IMR-90 (cell line): ENCODE measurements at regions not wholly inside any gene's neighbourhood (a gene's known extent, or its start where the extent isn't known, plus 50 kb on each side); places are given as distances from the start of the nearest gene placed in this dataset.

Source experiments
- ATAC-seq: fragments of 200-7000 bp; cut with Tn5 transposase; 2 replicates; pipeline ENCODE4 v1.9.1; 2020; ENCODE audit warnings: low read depth, mild to moderate bottlenecking, moderate library complexity
- BruUV-seq: library from RNA; stranded (reverse); fragments of 400-500 nt; replicated peaks from 2 replicates; lab custom pipeline; 2021; lab: Mats Ljungman, UMichigan
- CTCF ChIA-PET: fragments of 300-600 bp; formaldehyde crosslinking; extraction: SDS; loops from one replicate; lab custom pipeline; 2021; ENCODE audit warnings: antibody characterized with exemption; lab: Yijun Ruan, JAX
- POLR2A ChIA-PET: fragments of 300-600 bp; sonication (Branson Sonifier 250); formaldehyde crosslinking; loops from one replicate; lab custom pipeline; 2022; ENCODE audit warnings: antibody characterized with exemption; ENCODE audit not compliant: unreplicated experiment; lab: Charles Lee
- DNase-seq: peaks from one replicate; pipeline ENCODE4 v3.0.0; 2013
- H2AFZ ChIP-seq: replicated peaks from 2 replicates; pipeline ENCODE3; 2013; ENCODE audit warnings: low read length, mild to moderate bottlenecking; ENCODE audit not compliant: poor library complexity
- H2AK5ac ChIP-seq: 2 replicates; pipeline ENCODE4 v1.6.1; 2013; ENCODE audit warnings: low read depth, low read length, inconsistent platforms
- H2AK9ac ChIP-seq: replicated peaks from 2 replicates; pipeline ENCODE3; 2013; ENCODE audit warnings: mild to moderate bottlenecking, low read depth, low read length, moderate library complexity; ENCODE audit not compliant: poor library complexity
- H2BK120ac ChIP-seq: 2 replicates; pipeline ENCODE4 v1.6.1; 2013; ENCODE audit warnings: low read depth, low read length, inconsistent platforms
- H2BK15ac ChIP-seq: 3 replicates; pipeline ENCODE4 v1.6.1; 2013; ENCODE audit warnings: low read depth, low read length, inconsistent platforms
- H2BK20ac ChIP-seq: 2 replicates; pipeline ENCODE4 v1.6.1; 2013; ENCODE audit warnings: low read depth, mild to moderate bottlenecking, inconsistent platforms, low read length, moderate library complexity
- H2BK5ac ChIP-seq: 2 replicates; pipeline ENCODE4 v1.6.1; 2013; ENCODE audit warnings: mild to moderate bottlenecking, low read depth, low read length, inconsistent platforms; ENCODE audit not compliant: poor library complexity, severe bottlenecking
- H3K14ac ChIP-seq: replicated peaks from 2 replicates; pipeline ENCODE4 v1.6.1; 2013; ENCODE audit warnings: low read depth, low read length, inconsistent platforms
- H3K18ac ChIP-seq: 2 replicates; pipeline ENCODE4 v1.6.1; 2013; ENCODE audit warnings: low read depth, low read length, control low read depth
- H3K23ac ChIP-seq: 2 replicates; pipeline ENCODE4 v1.6.1; 2013; ENCODE audit warnings: low read depth, low read length, inconsistent platforms
- H3K27ac ChIP-seq: 2 replicates; pipeline ENCODE4 v1.5.1; 2013; ENCODE audit warnings: mild to moderate bottlenecking, control low read depth, low read length; ENCODE audit not compliant: insufficient read depth
- H3K27me3 ChIP-seq: 2 replicates; pipeline ENCODE4 v1.6.1; 2013; ENCODE audit warnings: low read length; ENCODE audit not compliant: control insufficient read depth, insufficient read depth
- H3K36me3 ChIP-seq: 2 replicates; pipeline ENCODE4 v1.6.1; 2013; ENCODE audit warnings: low read length, mixed read lengths; ENCODE audit not compliant: control insufficient read depth, insufficient read depth
- H3K4ac ChIP-seq: 2 replicates; pipeline ENCODE4 v1.6.1; 2013; ENCODE audit warnings: low read depth, low read length, inconsistent platforms
- H3K4me1 ChIP-seq: 2 replicates; pipeline ENCODE4 v1.6.1; 2013; ENCODE audit warnings: low read length, mixed read lengths; ENCODE audit not compliant: control insufficient read depth, insufficient read depth
- H3K4me2 ChIP-seq: 2 replicates; pipeline ENCODE4 v1.6.1; 2013; ENCODE audit warnings: low read depth, mild to moderate bottlenecking, control low read depth, low read length, moderate library complexity
- H3K4me3 ChIP-seq: 2 replicates; pipeline ENCODE4 v1.5.1; 2013; ENCODE audit warnings: low read depth, mild to moderate bottlenecking, control low read depth, low read length, moderate library complexity; ENCODE audit not compliant: insufficient read depth
- H3K56ac ChIP-seq: 2 replicates; pipeline ENCODE4 v1.6.1; 2013; ENCODE audit warnings: low read length, inconsistent platforms; ENCODE audit not compliant: insufficient read depth; ENCODE audit errors: extremely low read depth
- H3K79me1 ChIP-seq, 2 experiments: 2 replicates each; pipeline ENCODE4 v1.6.1; 2013; ENCODE audit warnings: low read length in 2 of 2, inconsistent platforms in 1 of 2, low read depth in 1 of 2
- H3K9ac ChIP-seq: 2 replicates; pipeline ENCODE4 v1.6.1; 2013; ENCODE audit warnings: low read depth, low read length, control low read depth
- H3K9me1 ChIP-seq: 2 replicates; pipeline ENCODE4 v1.6.1; 2013; ENCODE audit warnings: low read length, inconsistent platforms; ENCODE audit not compliant: insufficient read depth
- H3K9me3 ChIP-seq: 2 replicates; pipeline ENCODE4 v1.6.1; 2013; ENCODE audit warnings: low read length; ENCODE audit not compliant: control insufficient read depth, insufficient read depth
- H4K20me1 ChIP-seq: 2 replicates; pipeline ENCODE4 v1.6.1; 2013; ENCODE audit warnings: low read length, inconsistent platforms; ENCODE audit not compliant: insufficient read depth
- H4K5ac ChIP-seq: 2 replicates; pipeline ENCODE4 v1.6.1; 2013; ENCODE audit warnings: mild to moderate bottlenecking, low read depth, low read length, control low read depth
- H4K8ac ChIP-seq, 2 experiments: 2 replicates each; pipeline ENCODE4 v1.6.1; 2013; ENCODE audit warnings: low read depth in 2 of 2, low read length in 2 of 2, control low read depth in 1 of 2, inconsistent platforms in 1 of 2
- H4K91ac ChIP-seq: 2 replicates; pipeline ENCODE4 v1.6.1; 2013; ENCODE audit warnings: low read depth, low read length, inconsistent platforms; ENCODE audit not compliant: insufficient read depth
- BHLHE40 ChIP-seq: fragments of 150-350 bp; IDR thresholded peaks from 2 replicates; pipeline ENCODE4 v1.6.1; 2016; ENCODE audit warnings: mild to moderate bottlenecking, low read depth, low read length
- CEBPB ChIP-seq: IDR thresholded peaks from 2 replicates; pipeline ENCODE4 v1.6.1; 2012; ENCODE audit warnings: low read depth, low read length, improper control_type of control experiment
- CHD1 ChIP-seq: IDR thresholded peaks from 2 replicates; pipeline ENCODE4 v1.6.1; 2012; ENCODE audit warnings: low read depth, low read length, improper control_type of control experiment
- FOS ChIP-seq: fragments of 150-350 bp; IDR thresholded peaks from 2 replicates; pipeline ENCODE4 v1.6.1; 2016; ENCODE audit warnings: low read depth, low read length
- MAFK ChIP-seq: IDR thresholded peaks from 2 replicates; pipeline ENCODE4 v1.6.1; 2012; ENCODE audit warnings: low read depth, low read length, improper control_type of control experiment
- MAZ ChIP-seq: IDR thresholded peaks from 2 replicates; pipeline ENCODE4 v1.6.1; 2012; ENCODE audit warnings: low read depth, mild to moderate bottlenecking, low read length, improper control_type of control experiment, moderate library complexity, borderline replicate concordance
- MXI1 ChIP-seq: IDR thresholded peaks from 2 replicates; pipeline ENCODE4 v1.6.1; 2012; ENCODE audit warnings: low read depth, mild to moderate bottlenecking, low read length, moderate library complexity, borderline replicate concordance
- NFE2L2 ChIP-seq: fragments of 150-350 bp; IDR thresholded peaks from 2 replicates; pipeline ENCODE4 v1.6.1; 2016; ENCODE audit warnings: low read depth, mild to moderate bottlenecking, low read length
- POLR2A ChIP-seq: IDR thresholded peaks from 2 replicates; pipeline ENCODE4 v1.6.1; 2012; ENCODE audit warnings: mild to moderate bottlenecking, low read depth, low read length
- RAD21 ChIP-seq: IDR thresholded peaks from 2 replicates; pipeline ENCODE4 v1.6.1; 2012; ENCODE audit warnings: low read length, improper control_type of control experiment
- RCOR1 ChIP-seq: IDR thresholded peaks from 2 replicates; pipeline ENCODE4 v1.6.1; 2012; ENCODE audit warnings: mild to moderate bottlenecking, low read length, improper control_type of control experiment; ENCODE audit not compliant: insufficient replicate concordance
- RFX5 ChIP-seq: IDR thresholded peaks from 2 replicates; pipeline ENCODE4 v1.8.0; 2012; ENCODE audit warnings: low read depth, mild to moderate bottlenecking, low read length, moderate library complexity
- SMC3 ChIP-seq: fragments of 150-350 bp; IDR thresholded peaks from 2 replicates; pipeline ENCODE4 v1.6.1; 2016; ENCODE audit warnings: low read depth, mild to moderate bottlenecking, antibody characterized with exemption, low read length, moderate library complexity
- WGBS, 2 experiments: methylation state at CpG; one replicate each; pipeline versions ENCODE4 v1.1.5 to v1.1.7; 2013; ENCODE audit warnings: missing lambda C conversion rate in 2 of 2; ENCODE audit not compliant: insufficient read length in 1 of 2; ENCODE audit errors: extremely low coverage in 2 of 2; 5-methylcytosine and 5-hydroxymethylcytosine counted together
- dilution Hi-C: fragments of 300-500 bp; cut with HindIII; formaldehyde crosslinking; loops from one replicate; pipeline ENCODE4 v1.14.3; 2018; ENCODE audit warnings: low sequenced_read_pairs; ENCODE audit not compliant: unreplicated experiment
- in situ Hi-C: fragments of 300-500 bp; cut with MboI; formaldehyde crosslinking; loops from 3 replicates; pipeline ENCODE4 v1.14.3; 2019; ENCODE audit warnings: low sequenced_read_pairs, inconsistent platforms, mixed read lengths
- intact Hi-C: fragments of 100-400 bp; cut with micrococcal nuclease; formaldehyde crosslinking; loops from 2 replicates; pipeline ENCODE4 v1.10.0; 2022
- TF ChIP-seq, protein P1 (sequence below): fragments of 150-350 bp; IDR thresholded peaks from 2 replicates; pipeline ENCODE4 v1.6.1; 2017; ENCODE audit warnings: mild to moderate bottlenecking, antibody characterized with exemption, low read length, low read depth
- TF ChIP-seq, protein P2 (sequence below): fragments of 150-350 bp; IDR thresholded peaks from 2 replicates; pipeline ENCODE4 v1.6.1; 2016; ENCODE audit warnings: low read depth, mild to moderate bottlenecking, low read length, moderate library complexity, borderline replicate concordance
- TF ChIP-seq, protein P3 (sequence below): conservative IDR thresholded peaks from 2 replicates; pipeline ENCODE4 v1.5.1; 2012; ENCODE audit warnings: mild to moderate bottlenecking, low read depth, low read length, improper control_type of control experiment

DNA sequence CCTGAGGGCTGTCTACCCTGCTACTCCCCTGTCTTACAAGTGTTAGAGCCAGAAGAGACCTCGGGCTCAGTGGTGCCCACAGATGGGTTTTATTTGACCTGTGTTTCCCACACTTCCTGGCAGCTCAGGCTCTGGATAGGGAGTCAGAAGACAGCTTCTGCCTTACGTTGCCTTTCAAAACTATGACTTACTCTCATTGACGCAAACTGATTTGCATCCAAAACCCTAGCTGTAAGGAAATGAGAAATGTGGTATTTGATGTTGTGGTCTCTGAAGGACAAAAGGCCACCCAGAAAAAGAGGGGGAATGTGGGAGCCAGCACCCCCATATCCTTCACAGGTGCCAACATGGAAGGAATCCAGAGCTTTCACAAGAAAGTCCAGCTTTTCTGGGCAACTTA lies 180.2 kb downstream of the ATG4C start:
- DNase-seq (no peak), ATAC-seq (no peak)
- WGBS, 2 experiments: 20% methylated on average over 1 of the region's 3 CpGs; no CpG with 5 or more reads in 1 of the 2 experiments
- H3K4me3 ChIP-seq: no peak overlapping the region
- POLR2A ChIA-PET: no interaction called here
- no peak overlapping the region for H2BK15ac ChIP-seq
- in situ Hi-C loops: no loop called here
- no TSS peak for BruUV-seq
- no peak overlapping the region for H2AFZ ChIP-seq
- dilution Hi-C loops: no loop called here
- H3K79me1 ChIP-seq: no peaks in the 10 kb centered on the region
- H3K23ac ChIP-seq: no peak overlapping the region
- H2AK9ac ChIP-seq: no peak overlapping the region
- H2BK120ac ChIP-seq: no peak overlapping the region
- no peak overlapping the region for H4K91ac ChIP-seq
- no peak overlapping the region for H3K4ac ChIP-seq
- no peak overlapping the region for H3K9ac ChIP-seq
- no peak overlapping the region for H3K14ac ChIP-seq
- CTCF ChIA-PET: no interaction called here
- TF ChIP-seq, protein P1, sequence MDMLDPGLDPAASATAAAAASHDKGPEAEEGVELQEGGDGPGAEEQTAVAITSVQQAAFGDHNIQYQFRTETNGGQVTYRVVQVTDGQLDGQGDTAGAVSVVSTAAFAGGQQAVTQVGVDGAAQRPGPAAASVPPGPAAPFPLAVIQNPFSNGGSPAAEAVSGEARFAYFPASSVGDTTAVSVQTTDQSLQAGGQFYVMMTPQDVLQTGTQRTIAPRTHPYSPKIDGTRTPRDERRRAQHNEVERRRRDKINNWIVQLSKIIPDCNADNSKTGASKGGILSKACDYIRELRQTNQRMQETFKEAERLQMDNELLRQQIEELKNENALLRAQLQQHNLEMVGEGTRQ: no peak
- TF ChIP-seq CEBPB (no peak), CHD1 (no peak), NFE2L2 (no peak), FOS (no peak), MXI1 (no peak), MAZ (no peak), RFX5 (no peak), RCOR1 (no peak), POLR2A (no peak), RAD21 (no peak), MAFK (no peak), SMC3 (no peak), BHLHE40 (no peak)
- TF ChIP-seq, protein P2, sequence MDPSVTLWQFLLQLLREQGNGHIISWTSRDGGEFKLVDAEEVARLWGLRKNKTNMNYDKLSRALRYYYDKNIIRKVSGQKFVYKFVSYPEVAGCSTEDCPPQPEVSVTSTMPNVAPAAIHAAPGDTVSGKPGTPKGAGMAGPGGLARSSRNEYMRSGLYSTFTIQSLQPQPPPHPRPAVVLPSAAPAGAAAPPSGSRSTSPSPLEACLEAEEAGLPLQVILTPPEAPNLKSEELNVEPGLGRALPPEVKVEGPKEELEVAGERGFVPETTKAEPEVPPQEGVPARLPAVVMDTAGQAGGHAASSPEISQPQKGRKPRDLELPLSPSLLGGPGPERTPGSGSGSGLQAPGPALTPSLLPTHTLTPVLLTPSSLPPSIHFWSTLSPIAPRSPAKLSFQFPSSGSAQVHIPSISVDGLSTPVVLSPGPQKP: no peak
- TF ChIP-seq, protein P3, sequence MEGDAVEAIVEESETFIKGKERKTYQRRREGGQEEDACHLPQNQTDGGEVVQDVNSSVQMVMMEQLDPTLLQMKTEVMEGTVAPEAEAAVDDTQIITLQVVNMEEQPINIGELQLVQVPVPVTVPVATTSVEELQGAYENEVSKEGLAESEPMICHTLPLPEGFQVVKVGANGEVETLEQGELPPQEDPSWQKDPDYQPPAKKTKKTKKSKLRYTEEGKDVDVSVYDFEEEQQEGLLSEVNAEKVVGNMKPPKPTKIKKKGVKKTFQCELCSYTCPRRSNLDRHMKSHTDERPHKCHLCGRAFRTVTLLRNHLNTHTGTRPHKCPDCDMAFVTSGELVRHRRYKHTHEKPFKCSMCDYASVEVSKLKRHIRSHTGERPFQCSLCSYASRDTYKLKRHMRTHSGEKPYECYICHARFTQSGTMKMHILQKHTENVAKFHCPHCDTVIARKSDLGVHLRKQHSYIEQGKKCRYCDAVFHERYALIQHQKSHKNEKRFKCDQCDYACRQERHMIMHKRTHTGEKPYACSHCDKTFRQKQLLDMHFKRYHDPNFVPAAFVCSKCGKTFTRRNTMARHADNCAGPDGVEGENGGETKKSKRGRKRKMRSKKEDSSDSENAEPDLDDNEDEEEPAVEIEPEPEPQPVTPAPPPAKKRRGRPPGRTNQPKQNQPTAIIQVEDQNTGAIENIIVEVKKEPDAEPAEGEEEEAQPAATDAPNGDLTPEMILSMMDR: no peak
- H3K4me2 ChIP-seq: no peak overlapping the region
- H2AK5ac ChIP-seq: no peak overlapping the region
- H3K9me3 ChIP-seq: no peaks in the 10 kb centered on the region
- no peak overlapping the region for H3K18ac ChIP-seq
- H2BK5ac ChIP-seq: no peak overlapping the region
- no peak overlapping the region for H4K8ac ChIP-seq
- no peaks in the 10 kb centered on the region for H3K27me3 ChIP-seq
- no peak overlapping the region for H2BK20ac ChIP-seq
- no peak overlapping the region for H3K56ac ChIP-seq
- H4K20me1 ChIP-seq: no peaks in the 10 kb centered on the region
- H3K27ac ChIP-seq: no peak overlapping the region
- H3K9me1 ChIP-seq: no peaks in the 10 kb centered on the region
- H4K5ac ChIP-seq: no peak overlapping the region
- no peaks in the 10 kb centered on the region for H3K4me1 ChIP-seq
- H3K36me3 ChIP-seq: no peaks in the 10 kb centered on the region
- intact Hi-C loops: loop anchor here (10.0 kb wide), 2 partner anchors 119 to 571 kb away; no protein-coding TSS in a partner anchor
